Chondrocyte (in vitro differentiated cells): ENCODE measurements at regions not wholly inside any gene's neighbourhood (a gene's known extent, or its start where the extent isn't known, plus 50 kb on each side); places are given as distances from the start of the nearest gene placed in this dataset.

ENCODE experiments used
- DNase-seq: peaks from one replicate; pipeline ENCODE4 v3.0.0; 2021; ENCODE audit warnings: mixed read lengths, low spot score
- H3K27ac Mint-ChIP-seq: one replicate; pipeline ENCODE4 v1.8.0; 2021; ENCODE audit warnings: mild to moderate bottlenecking, moderate library complexity, mixed read lengths; ENCODE audit not compliant: unreplicated experiment
- H3K27me3 Mint-ChIP-seq: 2 replicates; pipeline ENCODE4 v1.8.0; 2021; ENCODE audit warnings: low read depth, mixed read lengths
- H3K36me3 Mint-ChIP-seq: 2 replicates; pipeline ENCODE4 v1.8.0; 2021; ENCODE audit warnings: low read depth, mixed read lengths
- H3K4me1 Mint-ChIP-seq: 2 replicates; pipeline ENCODE4 v1.8.0; 2021; ENCODE audit warnings: low read depth, mild to moderate bottlenecking, mixed read lengths
- H3K4me3 Mint-ChIP-seq: one replicate; pipeline ENCODE4 v1.8.0; 2021; ENCODE audit warnings: mild to moderate bottlenecking, moderate library complexity, mixed read lengths; ENCODE audit not compliant: unreplicated experiment
- H3K9me3 Mint-ChIP-seq: 2 replicates; pipeline ENCODE4 v1.8.0; 2021; ENCODE audit warnings: low read depth, mixed read lengths
- CTCF ChIP-seq: fragments of 200-600 bp; sonication (generic); IDR thresholded peaks from 2 replicates; pipeline ENCODE4 v1.5.0; 2021; ENCODE audit warnings: antibody characterized with exemption, mild to moderate bottlenecking, moderate library complexity

- no peak for DNase-seq
- no peak for TF ChIP-seq CTCF
- Mint-ChIP-seq H3K36me3 (no peaks in the 10 kb centered on the region), H3K9me3 (peaks cover 5% of the 10 kb centered on the region), H3K27ac (peak overlapping the region; percentile 72), H3K4me1 (peaks cover 65% of the 10 kb centered on the region), H3K4me3 (peak overlapping the region; percentile 2), H3K27me3 (no peaks in the 10 kb centered on the region)
These were observed 224.5 kb downstream of the PCDH18 start for GRCh38 chr4:137307806-137308205.

GRCh38 chr4:137300776-137301175 is 231.5 kb downstream of the PCDH18 start:
- Mint-ChIP-seq H3K4me1 (peaks cover 26% of the 10 kb centered on the region), H3K9me3 (peaks cover 14% of the 10 kb centered on the region), H3K4me3 (no peak overlapping the region), H3K27me3 (no peaks in the 10 kb centered on the region), H3K27ac (peak overlapping the region; percentile 3), H3K36me3 (no peaks in the 10 kb centered on the region)
- DNase-seq = no peak
- no peak for TF ChIP-seq CTCF

- H3K4me3 Mint-ChIP-seq = no peak overlapping the region
- DNase-seq = no peak
- peaks cover 29% of the 10 kb centered on the region for H3K4me1 Mint-ChIP-seq
- H3K27me3 Mint-ChIP-seq = no peaks in the 10 kb centered on the region
- no peaks in the 10 kb centered on the region for H3K36me3 Mint-ChIP-seq
- no peak for TF ChIP-seq CTCF
- H3K27ac Mint-ChIP-seq = no peak overlapping the region
- peaks cover 14% of the 10 kb centered on the region for H3K9me3 Mint-ChIP-seq
These were observed 233.0 kb downstream of the PCDH18 start for GRCh38 chr4:137299281-137299680.

GRCh38 chr4:137293281-137293680 is 239.0 kb downstream of the PCDH18 start:
- peaks cover 20% of the 10 kb centered on the region for H3K4me1 Mint-ChIP-seq
- no peak overlapping the region for H3K27ac Mint-ChIP-seq
- no peak for TF ChIP-seq CTCF
- no peaks in the 10 kb centered on the region for H3K36me3 Mint-ChIP-seq
- no peak overlapping the region for H3K4me3 Mint-ChIP-seq
- no peaks in the 10 kb centered on the region for H3K27me3 Mint-ChIP-seq
- peaks cover 8% of the 10 kb centered on the region for H3K9me3 Mint-ChIP-seq
- no peak for DNase-seq

- no peak overlapping the region for H3K4me3 Mint-ChIP-seq
- no peaks in the 10 kb centered on the region for H3K27me3 Mint-ChIP-seq
- H3K9me3 Mint-ChIP-seq = no peaks in the 10 kb centered on the region
- no peaks in the 10 kb centered on the region for H3K4me1 Mint-ChIP-seq
- no peak for DNase-seq
- H3K36me3 Mint-ChIP-seq = no peaks in the 10 kb centered on the region
- no peak overlapping the region for H3K27ac Mint-ChIP-seq
- TF ChIP-seq CTCF = peak; percentile 83
These were observed 248.6 kb downstream of the PCDH18 start for GRCh38 chr4:137283737-137284136.
